Activated naive CD8-positive, alpha-beta T cell treated with anti-CD3 and anti-CD28 coated beads for 36 hours (primary cell): ENCODE measurements at regions not wholly inside any gene's neighbourhood (a gene's known extent, or its start where the extent isn't known, plus 50 kb on each side); places are given as distances from the start of the nearest gene placed in this dataset.
"Not testable (repeated sequence)": the region's sequence is repeated elsewhere in the genome, so short reads cannot be mapped to it uniquely, and the experiment has no call there.

Experiments used
- DNase-seq: peaks from one replicate; pipeline ENCODE4 v3.0.0; 2021
- H3K27ac Mint-ChIP-seq: one replicate; pipeline ENCODE4 v1.8.0; 2022; ENCODE audit warnings: mild to moderate bottlenecking, moderate library complexity, mixed read lengths
- H3K27me3 Mint-ChIP-seq: one replicate; pipeline ENCODE4 v1.8.0; 2022; ENCODE audit warnings: mild to moderate bottlenecking, mixed read lengths
- H3K36me3 Mint-ChIP-seq: one replicate; pipeline ENCODE4 v1.8.0; 2021; ENCODE audit warnings: mild to moderate bottlenecking, mixed read lengths
- H3K4me1 Mint-ChIP-seq: one replicate; pipeline ENCODE4 v1.8.0; 2021; ENCODE audit warnings: mixed read lengths
- H3K4me3 Mint-ChIP-seq: one replicate; pipeline ENCODE4 v1.8.0; 2022; ENCODE audit warnings: mild to moderate bottlenecking, moderate library complexity, mixed read lengths
- H3K9me3 Mint-ChIP-seq: one replicate; pipeline ENCODE4 v1.8.0; 2022; ENCODE audit warnings: mixed read lengths

GRCh38 chr1:221557013-221557412 lies 184.9 kb downstream of the DUSP10 start:
- Mint-ChIP-seq H3K9me3 (no peaks in the 10 kb centered on the region), H3K4me3 (no peak overlapping the region)

GRCh38 chr1:221558396-221558795 lies 183.5 kb downstream of the DUSP10 start:
- no peaks in the 10 kb centered on the region for H3K36me3 Mint-ChIP-seq
- H3K27me3 Mint-ChIP-seq: no peaks in the 10 kb centered on the region

More at GRCh38 chr1:221557013-221557412, 184.9 kb downstream of the DUSP10 start:
- Mint-ChIP-seq H3K4me1 (no peaks in the 10 kb centered on the region), H3K27ac (no peak overlapping the region), H3K36me3 (no peaks in the 10 kb centered on the region), H3K27me3 (no peaks in the 10 kb centered on the region)
- DNase-seq: no peak

DNA sequence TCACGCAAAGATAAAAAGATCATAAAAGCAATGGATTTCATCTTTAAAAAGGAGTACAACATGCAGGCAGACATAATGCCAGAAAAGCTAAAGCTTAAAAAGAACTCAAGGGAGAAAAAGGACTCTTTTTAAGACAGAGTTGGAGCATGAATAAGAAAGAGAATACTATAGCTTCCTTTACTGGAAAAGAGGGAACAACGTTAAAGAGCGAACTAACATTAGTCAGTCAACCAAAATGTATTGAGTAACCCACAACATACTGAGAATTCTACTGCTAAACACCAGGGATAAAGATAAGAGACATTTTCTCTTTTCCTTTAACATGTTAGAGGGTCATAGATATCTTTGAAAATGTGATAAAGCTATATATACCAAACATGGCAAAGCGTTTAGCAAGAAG lies 182.0 kb downstream of the DUSP10 start:
- Mint-ChIP-seq H3K27me3 (no peaks in the 10 kb centered on the region), H3K4me3 (no peak overlapping the region), H3K9me3 (no peaks in the 10 kb centered on the region), H3K4me1 (no peaks in the 10 kb centered on the region), H3K36me3 (no peaks in the 10 kb centered on the region), H3K27ac (no peak overlapping the region)
- DNase-seq: no peak

More at GRCh38 chr1:221558396-221558795, 183.5 kb downstream of the DUSP10 start:
- DNase-seq: no peak
- no peaks in the 10 kb centered on the region for H3K4me1 Mint-ChIP-seq
- no peaks in the 10 kb centered on the region for H3K9me3 Mint-ChIP-seq
- H3K4me3 Mint-ChIP-seq: no peak overlapping the region
- no peak overlapping the region for H3K27ac Mint-ChIP-seq

- Mint-ChIP-seq H3K27ac (no peak overlapping the region), H3K9me3 (no peaks in the 10 kb centered on the region), H3K4me1 (no peaks in the 10 kb centered on the region), H3K36me3 (no peaks in the 10 kb centered on the region), H3K27me3 (peaks cover 6% of the 10 kb centered on the region), H3K4me3 (no peak overlapping the region)
- DNase-seq: no peak
Observed at GRCh38 chr1:221562542-221563475, 179.1 kb downstream of the DUSP10 start.

DNA sequence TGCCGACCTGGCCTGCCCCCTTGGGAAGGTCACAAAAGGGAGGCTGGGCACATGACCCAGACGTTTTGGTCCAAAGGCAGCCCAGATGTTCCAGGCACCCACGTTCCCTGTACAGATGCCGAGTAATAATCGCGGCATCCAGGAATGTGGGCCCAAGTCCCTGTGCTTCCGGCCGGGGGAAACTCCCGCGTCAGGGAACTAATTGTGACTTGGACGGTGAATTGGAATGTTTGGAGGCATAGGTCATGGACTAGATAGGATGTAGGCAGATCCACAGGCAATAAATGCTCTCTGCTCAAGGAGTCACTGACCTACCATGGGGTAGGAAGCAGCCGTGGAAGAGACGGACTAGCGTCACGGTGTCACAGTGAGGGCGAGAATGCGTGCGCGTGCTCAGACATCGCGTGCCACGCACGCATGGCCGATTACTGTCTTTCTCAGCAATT lies 178.4 kb downstream of the DUSP10 start:
- H3K36me3 Mint-ChIP-seq: no peaks in the 10 kb centered on the region
- no peak overlapping the region for H3K4me3 Mint-ChIP-seq

GRCh38 chr1:221564891-221565290 lies 177.0 kb downstream of the DUSP10 start:
- no peak overlapping the region for H3K4me3 Mint-ChIP-seq
- no peaks in the 10 kb centered on the region for H3K36me3 Mint-ChIP-seq

More for the DNA sequence above, 178.4 kb downstream of the DUSP10 start:
- no peak for DNase-seq
- no peaks in the 10 kb centered on the region for H3K4me1 Mint-ChIP-seq
- H3K9me3 Mint-ChIP-seq: no peaks in the 10 kb centered on the region
- no peak overlapping the region for H3K27ac Mint-ChIP-seq
- H3K27me3 Mint-ChIP-seq: peaks cover 7% of the 10 kb centered on the region

DNA sequence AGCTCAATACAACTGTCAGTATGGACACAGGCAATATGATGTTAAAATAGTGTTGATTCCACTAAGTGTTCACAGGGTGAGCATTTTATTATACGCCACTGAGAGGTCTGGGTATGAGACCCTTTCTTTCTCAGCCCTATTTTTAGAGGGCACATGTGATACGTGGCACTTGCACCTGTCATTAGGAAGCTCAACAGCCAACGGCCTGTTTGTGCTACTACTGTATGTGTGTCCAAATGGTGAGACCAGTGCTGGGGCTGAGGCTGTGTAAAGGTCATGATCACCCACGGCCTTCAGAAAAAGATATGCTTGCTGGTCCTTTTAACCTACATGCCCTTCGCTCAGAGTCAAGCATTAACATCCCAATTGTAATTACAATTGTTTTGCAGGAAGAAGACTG lies 176.2 kb downstream of the DUSP10 start:
- Mint-ChIP-seq H3K36me3 (no peaks in the 10 kb centered on the region), H3K9me3 (no peaks in the 10 kb centered on the region), H3K27me3 (peaks cover 7% of the 10 kb centered on the region), H3K27ac (no peak overlapping the region), H3K4me3 (no peak overlapping the region), H3K4me1 (no peaks in the 10 kb centered on the region)
- DNase-seq: no peak

More at GRCh38 chr1:221564891-221565290, 177.0 kb downstream of the DUSP10 start:
- Mint-ChIP-seq H3K9me3 (no peaks in the 10 kb centered on the region), H3K27me3 (peaks cover 7% of the 10 kb centered on the region), H3K4me1 (no peaks in the 10 kb centered on the region), H3K27ac (no peak overlapping the region)
- no peak for DNase-seq

DNA sequence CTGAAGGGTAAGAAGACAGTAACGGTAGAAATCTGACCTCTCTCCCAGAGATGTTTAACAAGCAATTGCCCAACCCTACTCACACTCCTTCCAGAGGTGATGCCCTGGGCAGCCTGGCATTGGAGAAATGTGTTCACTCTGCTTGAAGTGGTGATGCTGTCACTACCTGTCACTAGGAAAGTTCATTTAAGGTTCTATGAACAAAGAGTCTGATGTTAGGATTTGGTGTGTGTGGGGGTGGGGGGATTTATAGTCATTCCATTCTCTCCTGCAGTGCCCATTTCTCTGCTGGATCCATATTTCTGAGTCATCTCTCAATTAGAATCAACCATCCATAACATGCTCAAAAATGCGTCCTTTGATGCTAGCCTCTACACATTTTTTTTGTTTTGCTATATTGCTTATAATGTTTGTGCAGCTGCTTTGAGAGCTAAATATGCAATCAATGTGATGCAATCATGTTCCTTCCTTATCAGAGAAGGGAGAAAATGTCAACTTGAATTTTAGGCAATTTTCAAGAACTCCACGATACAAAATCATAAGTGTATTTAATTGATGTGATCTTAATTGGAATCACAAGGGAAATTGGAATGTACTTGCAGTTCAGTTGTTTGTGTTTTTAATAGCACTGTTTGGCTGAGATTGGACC lies 173.9 kb downstream of the DUSP10 start:
- Mint-ChIP-seq H3K9me3 (no peaks in the 10 kb centered on the region), H3K27ac (no peak overlapping the region), H3K27me3 (peaks cover 7% of the 10 kb centered on the region), H3K4me3 (no peak overlapping the region), H3K4me1 (no peaks in the 10 kb centered on the region), H3K36me3 (no peaks in the 10 kb centered on the region)
- DNase-seq: no peak

- no peak overlapping the region for H3K27ac Mint-ChIP-seq
- no peak overlapping the region for H3K4me3 Mint-ChIP-seq
- DNase-seq: no peak
- H3K9me3 Mint-ChIP-seq: no peaks in the 10 kb centered on the region
- H3K4me1 Mint-ChIP-seq: no peaks in the 10 kb centered on the region
- H3K27me3 Mint-ChIP-seq: peaks cover 3% of the 10 kb centered on the region
- no peaks in the 10 kb centered on the region for H3K36me3 Mint-ChIP-seq
Observed at GRCh38 chr1:221573756-221574155, 168.1 kb downstream of the DUSP10 start.

- no peak for DNase-seq
- H3K4me1 Mint-ChIP-seq: no peaks in the 10 kb centered on the region
- H3K36me3 Mint-ChIP-seq: no peaks in the 10 kb centered on the region
- H3K9me3 Mint-ChIP-seq: no peaks in the 10 kb centered on the region
- H3K4me3 Mint-ChIP-seq: no peak overlapping the region
- H3K27ac Mint-ChIP-seq: no peak overlapping the region
- peaks cover 3% of the 10 kb centered on the region for H3K27me3 Mint-ChIP-seq
Observed at GRCh38 chr1:221574529-221574928, 167.4 kb downstream of the DUSP10 start.

DNA sequence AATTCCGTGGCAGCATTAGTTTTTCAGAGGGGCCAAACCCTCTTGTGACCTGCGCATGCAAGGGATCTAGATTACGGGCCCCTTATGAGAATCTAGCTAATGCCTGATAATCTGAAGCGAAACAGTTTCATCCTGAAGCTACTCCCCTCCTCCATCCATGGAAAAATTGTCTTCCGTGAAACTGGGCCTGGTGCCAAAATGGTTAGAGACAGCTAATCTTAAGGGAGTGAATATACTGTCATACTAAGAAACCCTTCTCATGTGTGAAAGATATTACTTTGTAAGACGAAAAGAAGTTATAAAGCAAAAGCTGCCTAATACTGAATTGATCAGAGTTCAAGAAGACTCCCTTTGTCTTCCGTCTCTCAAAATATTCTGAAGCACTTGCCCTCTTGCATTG lies 166.3 kb downstream of the DUSP10 start:
- Mint-ChIP-seq H3K36me3 (no peaks in the 10 kb centered on the region), H3K27me3 (peaks cover 3% of the 10 kb centered on the region), H3K4me3 (no peak overlapping the region), H3K4me1 (no peaks in the 10 kb centered on the region), H3K27ac (no peak overlapping the region), H3K9me3 (no peaks in the 10 kb centered on the region)
- DNase-seq: no peak

- Mint-ChIP-seq H3K27me3 (peaks cover 3% of the 10 kb centered on the region), H3K36me3 (no peaks in the 10 kb centered on the region), H3K4me1 (no peaks in the 10 kb centered on the region), H3K27ac (no peak overlapping the region), H3K4me3 (no peak overlapping the region), H3K9me3 (no peaks in the 10 kb centered on the region)
- DNase-seq: no peak
Observed at GRCh38 chr1:221576268-221576667, 165.6 kb downstream of the DUSP10 start.

DNA sequence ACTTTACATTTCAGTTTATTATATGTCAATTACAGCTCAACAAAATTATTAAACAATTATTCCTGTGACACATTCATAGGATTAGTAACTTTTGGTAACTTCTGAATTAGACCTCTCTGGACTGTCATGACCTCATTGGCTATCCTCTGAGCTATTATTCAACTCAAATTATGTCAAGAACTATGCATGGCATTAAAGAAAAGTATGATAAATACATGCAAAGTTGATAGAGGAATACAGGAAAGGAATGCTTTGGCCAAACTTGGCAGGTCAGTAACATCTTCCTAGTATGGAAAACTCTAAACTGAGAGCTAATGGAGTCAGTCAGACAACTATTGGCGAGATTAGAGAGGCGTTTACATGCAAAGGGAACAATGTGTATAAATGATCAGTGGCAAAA lies 158.4 kb downstream of the DUSP10 start:
- H3K9me3 Mint-ChIP-seq: peaks cover 4% of the 10 kb centered on the region
- no peak overlapping the region for H3K4me3 Mint-ChIP-seq
- no peaks in the 10 kb centered on the region for H3K27me3 Mint-ChIP-seq
- no peak overlapping the region for H3K27ac Mint-ChIP-seq
- H3K36me3 Mint-ChIP-seq: no peaks in the 10 kb centered on the region
- DNase-seq: no peak
- no peaks in the 10 kb centered on the region for H3K4me1 Mint-ChIP-seq

DNA sequence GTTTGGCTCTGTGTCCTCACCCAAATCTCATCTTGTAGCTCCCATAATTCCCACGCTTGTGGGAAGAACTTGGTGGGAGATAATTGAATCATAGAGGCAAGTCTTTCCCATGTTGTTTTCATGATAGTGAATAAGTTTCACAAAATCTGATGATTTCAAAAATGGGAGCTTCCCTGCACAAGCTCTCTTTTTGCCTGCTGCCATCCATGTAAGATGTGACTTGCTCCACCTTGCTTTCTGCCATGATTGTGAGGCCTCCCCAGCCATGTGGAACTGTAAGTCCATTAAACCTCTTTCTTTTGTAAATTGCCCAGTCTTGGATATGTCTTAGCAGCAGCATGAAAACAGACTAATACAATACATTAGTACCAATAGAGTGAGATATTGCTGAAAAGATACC lies 154.9 kb downstream of the DUSP10 start:
- not testable (repeated sequence) for DNase-seq, H3K27ac Mint-ChIP-seq

GRCh38 chr1:221591250-221591649 lies 150.6 kb downstream of the DUSP10 start:
- H3K27ac Mint-ChIP-seq: not testable (repeated sequence)

More for the DNA sequence above, 154.9 kb downstream of the DUSP10 start:
- H3K4me1 Mint-ChIP-seq, H3K4me3 Mint-ChIP-seq, H3K9me3 Mint-ChIP-seq, H3K36me3 Mint-ChIP-seq, H3K27me3 Mint-ChIP-seq: not testable (repeated sequence)

More at GRCh38 chr1:221591250-221591649, 150.6 kb downstream of the DUSP10 start:
- DNase-seq, H3K4me3 Mint-ChIP-seq, H3K9me3 Mint-ChIP-seq, H3K36me3 Mint-ChIP-seq, H3K4me1 Mint-ChIP-seq, H3K27me3 Mint-ChIP-seq: not testable (repeated sequence)
